HepG2 (cell line): ENCODE measurements at regions not wholly inside any gene's neighbourhood (a gene's known extent, or its start where the extent isn't known, plus 50 kb on each side); places are given as distances from the start of the nearest gene placed in this dataset.

Source experiments
- ERF ChIP-seq: IDR thresholded peaks from 2 replicates; pipeline ENCODE4 v1.6.1; 2018; ENCODE audit warnings: missing biosample characterization, missing genetic modification reagents
- MAF1 ChIP-seq: sonication (generic); formaldehyde crosslinking; IDR thresholded peaks from 2 replicates; pipeline ENCODE4 v1.5.0; 2020; ENCODE audit warnings: missing genetic modification reagents, borderline replicate concordance
- NR2C2 ChIP-seq: sonication (generic); formaldehyde crosslinking; IDR thresholded peaks from 2 replicates; pipeline ENCODE4 v1.4.0; 2020; ENCODE audit warnings: missing genetic modification reagents, mild to moderate bottlenecking, moderate library complexity, borderline replicate concordance
- RAD21 ChIP-seq: fragments of 450-650 bp; formaldehyde crosslinking; IDR thresholded peaks from 2 replicates; pipeline ENCODE4 v1.5.0; 2020; ENCODE audit warnings: mild to moderate bottlenecking
- RAD51 ChIP-seq: fragments of 450-650 bp; IDR thresholded peaks from 2 replicates; pipeline ENCODE4 v1.6.1; 2016; ENCODE audit warnings: borderline replicate concordance
- SALL1 ChIP-seq: sonication (generic); formaldehyde crosslinking; IDR thresholded peaks from 2 replicates; pipeline ENCODE4 v1.8.0; 2022; ENCODE audit warnings: mild to moderate bottlenecking, missing genetic modification reagents
- TBL1XR1 ChIP-seq: fragments of 150-350 bp; IDR thresholded peaks from 2 replicates; pipeline ENCODE4 v1.6.1; 2014; ENCODE audit warnings: borderline replicate concordance, low read length; ENCODE audit not compliant: partially characterized antibody
- ZBTB1 ChIP-seq: sonication (generic); formaldehyde crosslinking; IDR thresholded peaks from 2 replicates; pipeline ENCODE4 v1.4.0; 2020; ENCODE audit warnings: missing genetic modification reagents, borderline replicate concordance
- ZFP36L1 ChIP-seq: sonication (generic); formaldehyde crosslinking; IDR thresholded peaks from 2 replicates; pipeline ENCODE4 v1.8.0; 2022; ENCODE audit warnings: mild to moderate bottlenecking, missing genetic modification reagents, moderate library complexity
- ZFP82 ChIP-seq: sonication (generic); formaldehyde crosslinking; IDR thresholded peaks from 2 replicates; pipeline ENCODE4 v1.5.1; 2020; ENCODE audit warnings: mild to moderate bottlenecking, missing genetic modification reagents, borderline replicate concordance
- ZKSCAN1 ChIP-seq: fragments of 150-350 bp; IDR thresholded peaks from 2 replicates; pipeline ENCODE4 v1.6.1; 2014; ENCODE audit warnings: low read length
- ZNF121 ChIP-seq: sonication (generic); formaldehyde crosslinking; IDR thresholded peaks from 2 replicates; pipeline ENCODE4 v1.5.0; 2020; ENCODE audit warnings: mild to moderate bottlenecking, missing genetic modification reagents
- ZNF446 ChIP-seq: sonication (generic); formaldehyde crosslinking; IDR thresholded peaks from 2 replicates; pipeline ENCODE4 v1.5.0; 2020; ENCODE audit warnings: mild to moderate bottlenecking, missing genetic modification reagents
- ZNF772 ChIP-seq: sonication (generic); formaldehyde crosslinking; IDR thresholded peaks from 2 replicates; pipeline ENCODE4 v1.5.0; 2020; ENCODE audit warnings: mild to moderate bottlenecking, missing genetic modification reagents
- ZNF841 ChIP-seq: sonication (generic); formaldehyde crosslinking; IDR thresholded peaks from 2 replicates; pipeline ENCODE4 v1.8.1; 2023; ENCODE audit warnings: missing genetic modification reagents, borderline replicate concordance
- TF ChIP-seq, protein P1 (sequence below): sonication (generic); formaldehyde crosslinking; IDR thresholded peaks from 2 replicates; pipeline ENCODE4 v1.4.0; 2020; ENCODE audit warnings: mild to moderate bottlenecking, missing genetic modification reagents
- TF ChIP-seq, protein P2 (sequence below): sonication (generic); formaldehyde crosslinking; IDR thresholded peaks from 2 replicates; pipeline ENCODE4 v1.8.1; 2023; ENCODE audit warnings: mild to moderate bottlenecking, missing genetic modification reagents
- TF ChIP-seq, protein P3 (sequence below): sonication (generic); formaldehyde crosslinking; IDR thresholded peaks from 2 replicates; pipeline ENCODE4 v1.4.0; 2020; ENCODE audit warnings: mild to moderate bottlenecking, missing genetic modification reagents

- TF ChIP-seq, protein P1, sequence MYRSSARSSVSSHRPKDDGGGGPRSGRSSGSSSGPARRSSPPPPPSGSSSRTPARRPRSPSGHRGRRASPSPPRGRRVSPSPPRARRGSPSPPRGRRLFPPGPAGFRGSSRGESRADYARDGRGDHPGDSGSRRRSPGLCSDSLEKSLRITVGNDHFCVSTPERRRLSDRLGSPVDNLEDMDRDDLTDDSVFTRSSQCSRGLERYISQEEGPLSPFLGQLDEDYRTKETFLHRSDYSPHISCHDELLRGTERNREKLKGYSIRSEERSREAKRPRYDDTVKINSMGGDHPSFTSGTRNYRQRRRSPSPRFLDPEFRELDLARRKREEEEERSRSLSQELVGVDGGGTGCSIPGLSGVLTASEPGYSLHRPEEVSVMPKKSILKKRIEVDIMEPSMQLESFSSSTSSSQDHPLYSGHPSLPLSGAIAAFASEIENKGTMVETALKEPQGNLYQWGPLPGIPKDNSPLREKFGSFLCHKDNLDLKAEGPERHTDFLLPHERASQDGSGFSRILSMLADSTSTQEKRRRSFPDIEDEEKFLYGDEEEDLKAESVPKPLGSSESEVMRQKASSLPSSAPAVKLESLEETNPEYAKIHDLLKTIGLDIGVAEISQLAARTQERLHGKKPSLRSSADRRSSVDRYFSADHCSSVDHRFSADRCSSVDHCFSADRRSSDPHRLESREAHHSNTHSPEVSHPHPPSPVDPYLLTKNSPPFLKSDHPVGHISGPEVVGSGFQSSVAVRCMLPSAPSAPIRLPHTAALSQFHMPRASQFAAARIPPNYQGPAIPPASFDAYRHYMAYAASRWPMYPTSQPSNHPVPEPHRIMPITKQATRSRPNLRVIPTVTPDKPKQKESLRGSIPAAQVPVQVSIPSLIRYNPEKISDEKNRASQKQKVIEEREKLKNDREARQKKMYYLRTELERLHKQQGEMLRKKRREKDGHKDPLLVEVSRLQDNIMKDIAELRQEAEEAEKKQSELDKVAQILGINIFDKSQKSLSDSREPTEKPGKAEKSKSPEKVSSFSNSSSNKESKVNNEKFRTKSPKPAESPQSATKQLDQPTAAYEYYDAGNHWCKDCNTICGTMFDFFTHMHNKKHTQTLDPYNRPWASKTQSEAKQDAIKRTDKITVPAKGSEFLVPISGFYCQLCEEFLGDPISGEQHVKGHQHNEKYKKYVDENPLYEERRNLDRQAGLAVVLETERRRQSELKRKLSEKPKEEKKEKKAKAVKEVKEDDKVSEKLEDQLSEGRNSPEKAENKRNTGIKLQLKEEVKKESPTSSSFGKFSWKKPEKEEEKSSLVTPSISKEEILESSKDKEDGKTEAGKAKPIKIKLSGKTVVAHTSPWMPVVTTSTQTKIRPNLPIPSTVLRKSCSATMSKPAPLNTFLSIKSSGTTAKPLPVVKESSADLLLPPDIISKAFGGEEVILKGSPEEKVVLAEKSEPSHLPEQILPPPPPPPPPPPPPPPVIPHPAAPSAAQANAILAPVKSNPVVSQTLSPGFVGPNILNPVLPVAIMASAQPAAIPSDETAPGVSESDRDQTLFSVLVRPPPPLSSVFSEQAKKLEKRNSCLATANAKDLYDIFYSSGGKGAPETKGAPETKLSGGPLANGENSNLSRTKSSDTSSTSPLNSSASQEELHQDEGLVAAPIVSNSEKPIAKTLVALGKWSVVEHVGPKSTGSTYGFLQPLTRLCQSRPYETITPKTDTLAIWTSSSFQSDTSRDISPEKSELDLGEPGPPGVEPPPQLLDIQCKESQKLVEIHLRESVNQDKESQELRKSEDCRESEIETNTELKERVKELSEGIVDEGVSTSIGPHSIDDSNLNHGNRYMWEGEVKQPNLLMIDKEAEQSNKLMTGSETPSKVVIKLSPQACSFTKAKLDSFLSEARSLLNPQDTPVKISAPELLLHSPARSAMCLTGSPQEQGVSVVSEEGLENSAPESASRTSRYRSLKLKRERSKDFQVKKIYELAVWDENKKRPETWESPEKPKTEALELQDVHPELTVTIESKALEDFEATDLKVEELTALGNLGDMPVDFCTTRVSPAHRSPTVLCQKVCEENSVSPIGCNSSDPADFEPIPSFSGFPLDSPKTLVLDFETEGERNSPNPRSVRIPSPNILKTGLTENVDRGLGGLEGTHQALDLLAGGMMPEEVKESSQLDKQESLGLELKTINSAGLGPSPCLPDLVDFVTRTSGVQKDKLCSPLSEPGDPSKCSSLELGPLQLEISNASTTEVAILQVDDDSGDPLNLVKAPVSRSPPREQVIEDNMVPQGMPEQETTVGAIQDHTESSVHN (CRISPR knock-in tag), result no peak
- TF ChIP-seq ZNF446 (CRISPR knock-in tag) (no peak), RAD51 (no peak), ZNF121 (CRISPR knock-in tag) (no peak), ERF (CRISPR knock-in tag) (no peak), ZNF772 (CRISPR knock-in tag) (no peak), SALL1 (peak; percentile 41; the same call in 1 of the 2 replicates), TBL1XR1 (no peak), ZBTB1 (CRISPR knock-in tag) (no peak), ZFP82 (CRISPR knock-in tag) (no peak), ZKSCAN1 (no peak), RAD21 (CRISPR knock-in tag) (no peak), ZFP36L1 (CRISPR knock-in tag) (no peak), MAF1 (CRISPR knock-in tag) (no peak), ZNF841 (CRISPR knock-in tag) (no peak), NR2C2 (CRISPR knock-in tag) (no peak)
- TF ChIP-seq, protein P2, sequence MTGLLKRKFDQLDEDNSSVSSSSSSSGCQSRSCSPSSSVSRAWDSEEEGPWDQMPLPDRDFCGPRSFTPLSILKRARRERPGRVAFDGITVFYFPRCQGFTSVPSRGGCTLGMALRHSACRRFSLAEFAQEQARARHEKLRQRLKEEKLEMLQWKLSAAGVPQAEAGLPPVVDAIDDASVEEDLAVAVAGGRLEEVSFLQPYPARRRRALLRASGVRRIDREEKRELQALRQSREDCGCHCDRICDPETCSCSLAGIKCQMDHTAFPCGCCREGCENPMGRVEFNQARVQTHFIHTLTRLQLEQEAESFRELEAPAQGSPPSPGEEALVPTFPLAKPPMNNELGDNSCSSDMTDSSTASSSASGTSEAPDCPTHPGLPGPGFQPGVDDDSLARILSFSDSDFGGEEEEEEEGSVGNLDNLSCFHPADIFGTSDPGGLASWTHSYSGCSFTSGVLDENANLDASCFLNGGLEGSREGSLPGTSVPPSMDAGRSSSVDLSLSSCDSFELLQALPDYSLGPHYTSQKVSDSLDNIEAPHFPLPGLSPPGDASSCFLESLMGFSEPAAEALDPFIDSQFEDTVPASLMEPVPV, result no peak
- TF ChIP-seq, protein P3, sequence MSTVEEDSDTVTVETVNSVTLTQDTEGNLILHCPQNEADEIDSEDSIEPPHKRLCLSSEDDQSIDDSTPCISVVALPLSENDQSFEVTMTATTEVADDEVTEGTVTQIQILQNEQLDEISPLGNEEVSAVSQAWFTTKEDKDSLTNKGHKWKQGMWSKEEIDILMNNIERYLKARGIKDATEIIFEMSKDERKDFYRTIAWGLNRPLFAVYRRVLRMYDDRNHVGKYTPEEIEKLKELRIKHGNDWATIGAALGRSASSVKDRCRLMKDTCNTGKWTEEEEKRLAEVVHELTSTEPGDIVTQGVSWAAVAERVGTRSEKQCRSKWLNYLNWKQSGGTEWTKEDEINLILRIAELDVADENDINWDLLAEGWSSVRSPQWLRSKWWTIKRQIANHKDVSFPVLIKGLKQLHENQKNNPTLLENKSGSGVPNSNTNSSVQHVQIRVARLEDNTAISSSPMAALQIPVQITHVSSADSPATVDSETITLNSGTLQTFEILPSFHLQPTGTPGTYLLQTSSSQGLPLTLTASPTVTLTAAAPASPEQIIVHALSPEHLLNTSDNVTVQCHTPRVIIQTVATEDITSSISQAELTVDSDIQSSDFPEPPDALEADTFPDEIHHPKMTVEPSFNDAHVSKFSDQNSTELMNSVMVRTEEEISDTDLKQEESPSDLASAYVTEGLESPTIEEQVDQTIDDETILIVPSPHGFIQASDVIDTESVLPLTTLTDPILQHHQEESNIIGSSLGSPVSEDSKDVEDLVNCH (CRISPR knock-in tag), result no peak
Measured at GRCh38 chr3:110344897-110345767, 726.5 kb upstream of the NECTIN3 start (continued).
